HEK293T (cell line): ENCODE measurements at regions not wholly inside any gene's neighbourhood (a gene's known extent, or its start where the extent isn't known, plus 50 kb on each side); places are given as distances from the start of the nearest gene placed in this dataset.

ENCODE experiments used
- ARNT ChIP-seq: fragments of 450-650 bp; IDR thresholded peaks from 2 replicates; pipeline ENCODE4 v1.6.1; 2017; ENCODE audit warnings: mild to moderate bottlenecking
- BHLHE40 ChIP-seq: fragments of 450-650 bp; IDR thresholded peaks from 2 replicates; pipeline ENCODE4 v1.6.1; 2016; ENCODE audit warnings: mild to moderate bottlenecking, moderate library complexity, borderline replicate concordance
- CTBP1 ChIP-seq: fragments of 450-650 bp; IDR thresholded peaks from 2 replicates; pipeline ENCODE4 v1.6.1; 2016; ENCODE audit warnings: borderline replicate concordance
- ELF4 ChIP-seq: fragments of 450-650 bp; IDR thresholded peaks from 2 replicates; pipeline ENCODE4 v1.6.1; 2017; ENCODE audit warnings: antibody characterized with exemption
- FOXA1 ChIP-seq: fragments of 450-650 bp; IDR thresholded peaks from 2 replicates; pipeline ENCODE4 v1.6.1; 2016; ENCODE audit warnings: mild to moderate bottlenecking
- FOXK2 ChIP-seq: fragments of 450-650 bp; IDR thresholded peaks from 2 replicates; pipeline ENCODE4 v1.6.1; 2016; ENCODE audit warnings: mild to moderate bottlenecking
- FOXM1 ChIP-seq: fragments of 450-650 bp; IDR thresholded peaks from 2 replicates; pipeline ENCODE4 v1.6.1; 2017; ENCODE audit warnings: mild to moderate bottlenecking, borderline replicate concordance
- HDGF ChIP-seq: fragments of 450-650 bp; IDR thresholded peaks from 2 replicates; pipeline ENCODE4 v1.6.1; 2017; ENCODE audit warnings: antibody characterized with exemption, borderline replicate concordance
- LEF1 ChIP-seq: fragments of 450-650 bp; IDR thresholded peaks from 2 replicates; pipeline ENCODE4 v1.6.1; 2017; ENCODE audit warnings: mild to moderate bottlenecking, borderline replicate concordance
- SUZ12 ChIP-seq: fragments of 450-650 bp; IDR thresholded peaks from 2 replicates; pipeline ENCODE4 v1.6.1; 2016; ENCODE audit warnings: mild to moderate bottlenecking
- TARDBP ChIP-seq: fragments of 450-650 bp; IDR thresholded peaks from 2 replicates; pipeline ENCODE4 v1.6.1; 2016
- ZNF384 ChIP-seq: fragments of 450-650 bp; IDR thresholded peaks from 2 replicates; pipeline ENCODE4 v1.6.1; 2016
- TF ChIP-seq, protein P1 (sequence below): fragments of 450-650 bp; IDR thresholded peaks from 2 replicates; pipeline ENCODE4 v1.6.1; 2016

DNA sequence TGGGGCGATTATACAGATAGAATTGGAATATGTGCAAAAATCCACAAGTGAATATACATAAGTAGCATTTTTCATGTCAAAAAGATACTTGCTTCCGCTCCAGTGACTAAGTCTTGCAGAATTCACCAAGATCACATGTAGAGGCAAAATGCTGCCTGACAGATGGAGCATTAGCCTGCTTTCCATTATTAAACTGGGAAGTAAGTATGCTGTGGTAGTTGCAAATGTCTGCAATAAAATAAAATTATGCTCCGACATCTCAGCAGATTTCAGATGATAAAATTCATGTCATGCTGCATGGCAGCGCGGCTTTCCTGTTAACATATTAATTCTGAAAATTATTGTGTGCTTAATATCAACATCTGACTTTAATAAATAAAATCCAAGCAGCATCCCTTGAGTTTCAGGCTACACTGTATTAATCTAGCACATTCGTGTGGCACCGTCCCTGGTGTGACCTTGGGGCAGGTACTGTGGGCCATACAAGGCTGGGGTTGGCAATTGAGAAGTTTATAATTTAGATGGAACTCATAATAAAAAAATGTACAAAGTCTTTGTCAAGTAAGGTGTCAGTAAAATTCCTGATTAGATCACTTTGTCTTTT lies 366.4 kb upstream of the ZP4 start:
- TF ChIP-seq ELF4 (no peak), FOXM1 (no peak), ARNT (no peak), FOXA1 (no peak), BHLHE40 (no peak), SUZ12 (no peak), ZNF384 (no peak), FOXK2 (no peak), TARDBP (no peak), LEF1 (no peak), CTBP1 (no peak), HDGF (no peak)
- TF ChIP-seq, protein P1, sequence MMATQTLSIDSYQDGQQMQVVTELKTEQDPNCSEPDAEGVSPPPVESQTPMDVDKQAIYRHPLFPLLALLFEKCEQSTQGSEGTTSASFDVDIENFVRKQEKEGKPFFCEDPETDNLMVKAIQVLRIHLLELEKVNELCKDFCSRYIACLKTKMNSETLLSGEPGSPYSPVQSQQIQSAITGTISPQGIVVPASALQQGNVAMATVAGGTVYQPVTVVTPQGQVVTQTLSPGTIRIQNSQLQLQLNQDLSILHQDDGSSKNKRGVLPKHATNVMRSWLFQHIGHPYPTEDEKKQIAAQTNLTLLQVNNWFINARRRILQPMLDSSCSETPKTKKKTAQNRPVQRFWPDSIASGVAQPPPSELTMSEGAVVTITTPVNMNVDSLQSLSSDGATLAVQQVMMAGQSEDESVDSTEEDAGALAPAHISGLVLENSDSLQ: no peak
